Progenitor cell of endocrine pancreas (in vitro differentiated cells): ENCODE measurements at regions not wholly inside any gene's neighbourhood (a gene's known extent, or its start where the extent isn't known, plus 50 kb on each side); places are given as distances from the start of the nearest gene placed in this dataset.
"Not testable (repeated sequence)": the region's sequence is repeated elsewhere in the genome, so short reads cannot be mapped to it uniquely, and the experiment has no call there.

Source experiments
- DNase-seq: peaks from one replicate; pipeline ENCODE4 v3.0.0; 2021; ENCODE audit warnings: low spot score; ENCODE audit not compliant: unreplicated experiment
- H3K27ac Mint-ChIP-seq: 2 replicates; pipeline ENCODE4 v1.8.0; 2021; ENCODE audit warnings: mild to moderate bottlenecking, moderate library complexity, mixed read lengths
- H3K27me3 Mint-ChIP-seq: 2 replicates; pipeline ENCODE4 v1.8.0; 2021; ENCODE audit warnings: mixed read lengths
- H3K36me3 Mint-ChIP-seq: 2 replicates; pipeline ENCODE4 v1.8.0; 2022; ENCODE audit warnings: mixed read lengths; ENCODE audit not compliant: insufficient read depth
- H3K4me1 Mint-ChIP-seq: 2 replicates; pipeline ENCODE4 v1.8.0; 2021; ENCODE audit warnings: low read depth, mixed read lengths
- H3K4me3 Mint-ChIP-seq: 2 replicates; pipeline ENCODE4 v1.8.0; 2021; ENCODE audit warnings: low read depth, mild to moderate bottlenecking, moderate library complexity, mixed read lengths
- H3K9me3 Mint-ChIP-seq: 2 replicates; pipeline ENCODE4 v1.8.0; 2021; ENCODE audit warnings: low read depth, mixed read lengths
- TF ChIP-seq, protein P1 (sequence below): fragments of 200-600 bp; sonication (generic); IDR thresholded peaks from one replicate; pipeline ENCODE4 v1.5.0; 2021; ENCODE audit warnings: antibody characterized with exemption, mild to moderate bottlenecking; ENCODE audit not compliant: unreplicated experiment

DNA sequence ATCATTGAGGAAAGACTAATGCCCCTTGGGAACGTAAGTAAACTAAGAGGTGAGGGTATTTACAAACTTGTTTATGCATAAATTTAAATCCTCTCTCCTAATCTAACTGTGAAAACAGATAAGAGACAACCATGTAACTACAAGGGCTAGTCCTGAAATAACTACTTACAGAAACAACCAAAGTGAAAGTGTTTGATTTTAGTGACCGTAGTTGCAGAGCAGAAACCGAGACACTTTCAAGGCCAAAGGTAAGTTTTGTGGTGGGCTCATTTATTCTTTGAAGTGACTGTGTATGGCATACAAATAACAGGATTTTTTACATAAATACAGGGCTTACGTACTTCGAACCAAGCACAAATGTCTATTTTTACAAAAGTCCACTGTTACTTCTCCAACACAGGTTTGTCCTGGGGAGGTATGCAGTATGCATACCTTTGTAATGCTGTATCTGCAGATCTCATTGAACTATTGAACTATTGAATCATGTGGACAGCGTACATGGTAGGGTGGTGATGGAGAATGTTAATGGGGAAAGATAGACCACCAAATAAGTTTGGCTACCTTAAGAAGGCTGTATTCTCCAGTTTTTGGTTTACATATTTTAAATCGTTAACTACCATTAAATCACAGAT lies 99.6 kb upstream of the RBMS3 start:
- Mint-ChIP-seq H3K9me3 (peaks cover 2% of the 10 kb centered on the region), H3K4me1 (peaks cover 10% of the 10 kb centered on the region), H3K27me3 (no peaks in the 10 kb centered on the region), H3K27ac (no peak overlapping the region), H3K4me3 (no peak overlapping the region), H3K36me3 (no peaks in the 10 kb centered on the region)
- no peak for DNase-seq
- TF ChIP-seq, protein P1, sequence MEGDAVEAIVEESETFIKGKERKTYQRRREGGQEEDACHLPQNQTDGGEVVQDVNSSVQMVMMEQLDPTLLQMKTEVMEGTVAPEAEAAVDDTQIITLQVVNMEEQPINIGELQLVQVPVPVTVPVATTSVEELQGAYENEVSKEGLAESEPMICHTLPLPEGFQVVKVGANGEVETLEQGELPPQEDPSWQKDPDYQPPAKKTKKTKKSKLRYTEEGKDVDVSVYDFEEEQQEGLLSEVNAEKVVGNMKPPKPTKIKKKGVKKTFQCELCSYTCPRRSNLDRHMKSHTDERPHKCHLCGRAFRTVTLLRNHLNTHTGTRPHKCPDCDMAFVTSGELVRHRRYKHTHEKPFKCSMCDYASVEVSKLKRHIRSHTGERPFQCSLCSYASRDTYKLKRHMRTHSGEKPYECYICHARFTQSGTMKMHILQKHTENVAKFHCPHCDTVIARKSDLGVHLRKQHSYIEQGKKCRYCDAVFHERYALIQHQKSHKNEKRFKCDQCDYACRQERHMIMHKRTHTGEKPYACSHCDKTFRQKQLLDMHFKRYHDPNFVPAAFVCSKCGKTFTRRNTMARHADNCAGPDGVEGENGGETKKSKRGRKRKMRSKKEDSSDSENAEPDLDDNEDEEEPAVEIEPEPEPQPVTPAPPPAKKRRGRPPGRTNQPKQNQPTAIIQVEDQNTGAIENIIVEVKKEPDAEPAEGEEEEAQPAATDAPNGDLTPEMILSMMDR: no peak

DNA sequence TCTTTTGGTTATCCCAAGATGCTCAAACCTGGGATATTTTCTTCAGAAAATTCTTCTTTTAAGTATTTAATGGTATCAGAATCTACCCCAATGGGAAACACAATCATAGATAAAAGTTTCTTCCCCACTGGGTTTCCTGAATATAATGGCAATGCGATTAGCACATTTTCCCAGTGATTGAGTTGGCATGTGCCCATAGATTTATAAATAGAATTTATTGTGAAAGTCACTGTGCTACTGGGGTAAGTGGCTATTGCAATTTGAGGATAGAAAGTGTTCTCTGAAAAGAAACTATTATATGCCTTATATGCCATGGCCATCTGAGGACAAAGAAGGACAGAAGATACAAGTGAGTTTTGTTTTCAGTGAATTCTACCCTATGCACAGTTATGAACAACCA lies 99.0 kb upstream of the RBMS3 start:
- H3K4me1 Mint-ChIP-seq: peaks cover 5% of the 10 kb centered on the region
- H3K27me3 Mint-ChIP-seq: no peaks in the 10 kb centered on the region
- DNase-seq: no peak
- TF ChIP-seq, protein P1: no peak
- H3K36me3 Mint-ChIP-seq: no peaks in the 10 kb centered on the region
- peaks cover 2% of the 10 kb centered on the region for H3K9me3 Mint-ChIP-seq
- H3K27ac Mint-ChIP-seq: no peak overlapping the region
- H3K4me3 Mint-ChIP-seq: no peak overlapping the region

DNA sequence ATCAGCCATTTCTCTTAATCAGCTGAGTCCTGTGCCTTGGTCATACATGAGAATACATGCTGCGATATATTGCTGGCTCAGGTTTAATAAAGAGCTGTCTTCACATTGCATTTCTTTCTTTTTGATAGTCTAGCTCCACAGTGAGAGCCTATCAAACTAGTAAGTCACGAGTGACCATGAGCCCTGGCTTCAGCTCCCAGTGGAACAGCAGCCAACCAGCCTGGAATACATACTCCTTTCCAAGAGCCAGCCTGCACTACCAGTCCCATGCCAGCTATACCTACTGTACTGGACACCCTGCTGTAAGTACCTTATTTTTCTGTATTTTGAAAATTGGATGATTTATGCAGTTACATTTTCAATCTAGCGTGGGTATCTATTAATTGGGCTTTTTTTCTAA lies 98.0 kb upstream of the RBMS3 start:
- not testable (repeated sequence) for H3K4me3 Mint-ChIP-seq, H3K9me3 Mint-ChIP-seq, DNase-seq, H3K27ac Mint-ChIP-seq, H3K4me1 Mint-ChIP-seq, H3K27me3 Mint-ChIP-seq, H3K36me3 Mint-ChIP-seq

DNA sequence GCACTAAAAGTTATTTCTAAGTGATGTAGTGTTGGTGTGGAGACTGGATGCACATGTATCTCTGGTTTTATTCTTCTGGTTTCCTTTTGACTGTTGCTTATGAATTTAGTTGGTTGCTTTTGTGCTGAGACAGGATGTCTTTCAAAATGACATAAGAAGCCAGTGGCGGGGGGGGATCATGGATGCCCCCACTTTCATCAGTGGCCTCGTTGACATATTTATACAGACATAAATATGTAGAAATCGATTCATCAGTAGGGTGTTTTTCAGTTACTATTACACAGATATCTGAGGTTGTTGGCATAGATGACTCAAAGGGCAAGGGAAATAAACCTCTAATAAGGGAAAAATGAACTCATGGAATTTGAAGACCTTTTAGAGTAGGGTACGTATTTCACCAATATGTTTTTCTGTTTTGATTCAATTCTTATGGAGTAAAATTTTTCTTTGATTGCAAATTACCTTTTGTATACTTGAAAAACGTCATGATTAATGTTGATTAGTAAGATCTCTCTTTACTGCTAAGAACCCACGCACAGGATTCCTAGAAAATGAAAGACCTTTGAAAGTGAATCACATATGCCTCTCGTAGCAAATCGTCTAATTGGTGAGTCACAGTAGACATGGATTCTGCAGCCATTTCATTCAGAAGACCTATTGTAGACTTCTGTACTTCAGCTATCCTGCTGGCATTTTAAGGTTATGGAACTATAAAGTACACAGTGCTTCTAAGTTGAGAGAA lies 97.4 kb upstream of the RBMS3 start:
- Mint-ChIP-seq H3K4me1 (peaks cover 5% of the 10 kb centered on the region), H3K27me3 (no peaks in the 10 kb centered on the region), H3K4me3 (no peak overlapping the region), H3K27ac (no peak overlapping the region), H3K36me3 (no peaks in the 10 kb centered on the region), H3K9me3 (peaks cover 2% of the 10 kb centered on the region)
- DNase-seq: no peak
- TF ChIP-seq, protein P1: no peak

DNA sequence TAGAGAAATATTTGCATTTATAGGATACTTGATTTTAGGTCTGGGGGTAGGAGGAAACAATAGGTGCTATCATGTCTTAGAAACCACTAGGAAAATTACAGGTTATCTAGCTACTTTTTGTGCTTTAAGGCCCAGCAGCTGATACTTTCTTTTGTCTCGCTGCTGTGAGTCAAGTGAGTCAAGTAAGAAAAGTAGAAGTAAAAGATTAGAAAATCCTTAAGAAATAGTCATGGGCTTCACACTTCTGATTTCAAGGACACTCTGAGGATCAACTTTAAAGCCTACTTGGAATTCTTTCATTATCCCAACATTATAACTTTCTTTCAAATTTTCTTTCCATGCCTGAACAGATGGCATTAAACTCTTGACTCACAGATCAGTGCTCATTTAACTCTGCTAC lies 95.2 kb upstream of the RBMS3 start:
- Mint-ChIP-seq H3K36me3 (no peaks in the 10 kb centered on the region), H3K4me3 (no peak overlapping the region), H3K27me3 (no peaks in the 10 kb centered on the region), H3K9me3 (no peaks in the 10 kb centered on the region), H3K4me1 (peaks cover 5% of the 10 kb centered on the region), H3K27ac (no peak overlapping the region)
- TF ChIP-seq, protein P1: no peak
- no peak for DNase-seq

DNA sequence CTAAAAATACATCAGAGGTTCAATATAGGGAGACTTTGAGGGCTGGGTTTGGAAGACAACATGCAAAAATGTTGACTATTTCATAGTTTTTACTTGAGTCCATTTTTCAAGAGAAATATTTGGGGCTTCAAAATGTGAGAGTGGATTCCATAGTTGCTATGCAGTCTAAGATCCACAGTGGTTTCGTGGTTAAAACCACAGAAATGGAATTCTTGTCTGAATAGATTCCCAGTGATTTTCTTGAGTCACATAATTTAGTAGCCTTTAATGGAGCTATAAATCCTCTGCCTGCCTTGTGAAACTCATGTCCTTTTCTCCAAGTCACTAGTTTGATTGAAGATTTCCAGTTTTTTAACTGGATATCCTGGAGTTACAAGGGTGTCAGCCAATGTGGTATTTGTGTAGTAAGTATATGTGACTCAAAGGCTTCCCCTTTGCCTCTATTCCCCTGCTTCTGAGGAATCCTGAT lies 94.7 kb upstream of the RBMS3 start:
- no peaks in the 10 kb centered on the region for H3K27me3 Mint-ChIP-seq
- TF ChIP-seq, protein P1: no peak
- H3K36me3 Mint-ChIP-seq: no peaks in the 10 kb centered on the region
- H3K4me1 Mint-ChIP-seq: peaks cover 2% of the 10 kb centered on the region
- H3K4me3 Mint-ChIP-seq: no peak overlapping the region
- no peak overlapping the region for H3K27ac Mint-ChIP-seq
- DNase-seq: no peak
- H3K9me3 Mint-ChIP-seq: peaks cover 2% of the 10 kb centered on the region
